ENCODE measurements at regions not wholly inside any gene's neighbourhood (a gene's known extent, or its start where the extent isn't known, plus 50 kb on each side); places are given as distances from the start of the nearest gene placed in this dataset.

DNA sequence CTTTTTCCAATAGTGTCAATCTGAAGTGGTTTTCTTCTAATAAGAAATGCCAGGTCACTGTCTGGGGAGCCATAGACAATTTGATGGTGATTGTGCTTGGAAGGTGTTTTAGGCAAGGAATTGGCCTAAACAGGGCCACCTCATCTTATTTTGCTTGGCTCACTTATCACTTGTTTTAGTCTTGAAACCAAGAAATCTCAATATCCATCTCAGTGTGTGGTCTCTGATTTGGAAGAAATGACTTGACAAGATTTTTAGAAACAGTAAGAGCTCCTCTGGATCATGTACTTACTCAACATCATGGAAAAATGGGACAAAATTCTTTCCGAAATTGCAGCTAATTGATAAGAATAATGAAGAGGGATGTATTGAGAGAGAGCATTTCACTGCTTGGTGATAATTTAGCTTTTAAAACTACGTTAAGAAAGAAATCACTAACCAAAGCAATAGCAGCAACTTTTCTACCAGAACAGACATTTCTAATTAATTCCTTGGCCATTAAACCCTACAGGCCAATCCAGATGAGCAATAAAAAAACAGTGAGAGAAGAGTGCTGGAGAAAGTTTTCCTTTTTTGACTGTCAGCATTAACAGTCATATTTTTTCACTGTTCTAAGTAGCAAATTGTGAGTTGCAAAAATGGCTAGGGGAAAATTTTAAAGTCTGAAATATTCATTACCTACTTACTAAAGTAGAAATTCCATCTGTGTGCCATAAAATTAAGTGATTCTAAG lies 157.3 kb downstream of the AEBP2 start (continued):
- TF ChIP-seq SLC30A9 (CRISPR knock-in tag; IDR thresholded peaks at IDR 0.05) = no peak
- TF ChIP-seq CCAR2 (IDR thresholded peaks at IDR 0.05; ENCODE audit: low read depth, low read length) = no peak
- TF ChIP-seq, protein P1, sequence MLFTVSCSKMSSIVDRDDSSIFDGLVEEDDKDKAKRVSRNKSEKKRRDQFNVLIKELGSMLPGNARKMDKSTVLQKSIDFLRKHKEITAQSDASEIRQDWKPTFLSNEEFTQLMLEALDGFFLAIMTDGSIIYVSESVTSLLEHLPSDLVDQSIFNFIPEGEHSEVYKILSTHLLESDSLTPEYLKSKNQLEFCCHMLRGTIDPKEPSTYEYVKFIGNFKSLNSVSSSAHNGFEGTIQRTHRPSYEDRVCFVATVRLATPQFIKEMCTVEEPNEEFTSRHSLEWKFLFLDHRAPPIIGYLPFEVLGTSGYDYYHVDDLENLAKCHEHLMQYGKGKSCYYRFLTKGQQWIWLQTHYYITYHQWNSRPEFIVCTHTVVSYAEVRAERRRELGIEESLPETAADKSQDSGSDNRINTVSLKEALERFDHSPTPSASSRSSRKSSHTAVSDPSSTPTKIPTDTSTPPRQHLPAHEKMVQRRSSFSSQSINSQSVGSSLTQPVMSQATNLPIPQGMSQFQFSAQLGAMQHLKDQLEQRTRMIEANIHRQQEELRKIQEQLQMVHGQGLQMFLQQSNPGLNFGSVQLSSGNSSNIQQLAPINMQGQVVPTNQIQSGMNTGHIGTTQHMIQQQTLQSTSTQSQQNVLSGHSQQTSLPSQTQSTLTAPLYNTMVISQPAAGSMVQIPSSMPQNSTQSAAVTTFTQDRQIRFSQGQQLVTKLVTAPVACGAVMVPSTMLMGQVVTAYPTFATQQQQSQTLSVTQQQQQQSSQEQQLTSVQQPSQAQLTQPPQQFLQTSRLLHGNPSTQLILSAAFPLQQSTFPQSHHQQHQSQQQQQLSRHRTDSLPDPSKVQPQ (CRISPR knock-in tag; IDR thresholded peaks at IDR 0.05; ENCODE audit: borderline replicate concordance) = no peak
- TF ChIP-seq SRSF3 (IDR thresholded peaks at IDR 0.05; ENCODE audit: insufficient read depth, low read length) = no peak
- TF ChIP-seq SRSF9 (IDR thresholded peaks at IDR 0.05; ENCODE audit: borderline replicate concordance, low read depth, low read length) = no peak

DNA sequence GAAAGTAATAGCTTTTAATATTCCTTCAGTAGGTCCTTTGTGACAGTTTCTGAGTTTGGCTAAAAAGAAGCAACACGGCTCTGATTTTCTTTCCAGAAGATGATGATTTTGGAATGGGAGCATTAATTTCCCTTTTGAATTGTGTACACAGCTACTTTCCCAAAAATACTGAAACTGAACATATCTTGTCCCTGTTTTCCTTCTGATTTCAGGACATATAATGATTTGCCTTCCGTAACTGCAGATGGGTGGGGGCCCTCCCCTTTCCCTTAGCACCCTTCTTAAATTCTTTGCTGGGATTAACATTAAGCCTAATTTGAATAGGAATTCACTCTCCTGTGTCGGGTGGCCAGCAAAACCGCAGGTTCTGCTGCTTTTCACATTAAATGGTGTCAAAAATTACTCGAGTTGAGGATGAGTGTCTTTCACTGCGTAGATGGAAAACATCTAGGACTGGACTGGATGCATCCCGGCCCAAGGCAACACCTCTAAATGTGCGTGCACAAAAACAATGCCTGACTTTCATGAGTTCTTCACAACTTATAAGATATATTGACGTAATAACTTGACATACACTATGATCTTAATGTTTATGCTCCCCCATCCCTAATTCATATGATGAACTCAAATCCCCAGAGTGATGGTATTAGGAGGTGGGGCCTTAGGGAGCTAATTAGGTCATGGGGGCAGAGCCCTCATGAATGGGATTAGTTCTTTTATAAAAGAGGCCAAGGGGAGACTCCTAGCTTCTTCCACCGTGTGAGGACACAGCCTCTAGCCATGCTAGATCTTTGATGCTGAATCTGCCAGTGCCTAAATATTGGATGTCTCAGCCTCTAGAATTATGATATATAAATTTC lies 158.1 kb downstream of the AEBP2 start:
- BruUV-seq (replicated peaks) = no TSS peak
- intact Hi-C loops (cut with micrococcal nuclease) (no loop called here), in situ Hi-C loops (cut with MboI) (no loop called here)
- 0% methylated on average over 8 of the region's 10 CpGs for WGBS (ENCODE audit: insufficient coverage, low coverage, missing lambda C conversion rate)
- POLR2A ChIA-PET = no interaction called here
- Histone ChIP-seq H3K4me2 (ENCODE audit: insufficient read depth, low read length) (no peak overlapping the region), H3K9ac (ENCODE audit: insufficient read depth in 1 of 2, low read depth in 2 of 2, low read length in 2 of 2) (no peak overlapping the region), H3K27me3 (ENCODE audit: control insufficient read depth in 2 of 2, insufficient read depth in 2 of 2, low read length in 2 of 2) (no peaks in the 10 kb centered on the region), H3K27ac (ENCODE audit: extremely low read depth, low read depth, low read length) (no peak overlapping the region), H3K36me3 (ENCODE audit: control insufficient read depth, insufficient read depth, low read length) (no peaks in the 10 kb centered on the region), H3K4me1 (replicated peaks in 1 of 2; ENCODE audit: control insufficient read depth in 2 of 2, insufficient read depth in 2 of 2, low read length in 2 of 2) (no peaks in the 10 kb centered on the region), H2AFZ (ENCODE audit: low read depth, low read length) (no peak overlapping the region), H3K9me3 (replicated peaks; ENCODE audit: control insufficient read depth, insufficient read depth, low read depth, low read length) (no peaks in the 10 kb centered on the region), H3K4me3 (no peak overlapping the region), H3K79me2 (ENCODE audit: control insufficient read depth, insufficient read depth, low read length) (no peaks in the 10 kb centered on the region), H4K20me1 (replicated peaks; ENCODE audit: control insufficient read depth, insufficient read depth, low read length) (no peaks in the 10 kb centered on the region), H3K9me1 (ENCODE audit: control insufficient read depth, insufficient read depth, low read length) (no peaks in the 10 kb centered on the region)
- no peak for FAIRE-seq
- no peak for ATAC-seq
- CTCF ChIA-PET (ENCODE audit: low intra/inter-chr PET ratio) = no interaction called here
- DNase-seq (ENCODE audit: extremely low read depth in 1 of 4, low spot score in 3 of 4) = no peak
- TF ChIP-seq ZNF184 (CRISPR knock-in tag; IDR thresholded peaks at IDR 0.05) = no peak
- TF ChIP-seq, protein P2, sequence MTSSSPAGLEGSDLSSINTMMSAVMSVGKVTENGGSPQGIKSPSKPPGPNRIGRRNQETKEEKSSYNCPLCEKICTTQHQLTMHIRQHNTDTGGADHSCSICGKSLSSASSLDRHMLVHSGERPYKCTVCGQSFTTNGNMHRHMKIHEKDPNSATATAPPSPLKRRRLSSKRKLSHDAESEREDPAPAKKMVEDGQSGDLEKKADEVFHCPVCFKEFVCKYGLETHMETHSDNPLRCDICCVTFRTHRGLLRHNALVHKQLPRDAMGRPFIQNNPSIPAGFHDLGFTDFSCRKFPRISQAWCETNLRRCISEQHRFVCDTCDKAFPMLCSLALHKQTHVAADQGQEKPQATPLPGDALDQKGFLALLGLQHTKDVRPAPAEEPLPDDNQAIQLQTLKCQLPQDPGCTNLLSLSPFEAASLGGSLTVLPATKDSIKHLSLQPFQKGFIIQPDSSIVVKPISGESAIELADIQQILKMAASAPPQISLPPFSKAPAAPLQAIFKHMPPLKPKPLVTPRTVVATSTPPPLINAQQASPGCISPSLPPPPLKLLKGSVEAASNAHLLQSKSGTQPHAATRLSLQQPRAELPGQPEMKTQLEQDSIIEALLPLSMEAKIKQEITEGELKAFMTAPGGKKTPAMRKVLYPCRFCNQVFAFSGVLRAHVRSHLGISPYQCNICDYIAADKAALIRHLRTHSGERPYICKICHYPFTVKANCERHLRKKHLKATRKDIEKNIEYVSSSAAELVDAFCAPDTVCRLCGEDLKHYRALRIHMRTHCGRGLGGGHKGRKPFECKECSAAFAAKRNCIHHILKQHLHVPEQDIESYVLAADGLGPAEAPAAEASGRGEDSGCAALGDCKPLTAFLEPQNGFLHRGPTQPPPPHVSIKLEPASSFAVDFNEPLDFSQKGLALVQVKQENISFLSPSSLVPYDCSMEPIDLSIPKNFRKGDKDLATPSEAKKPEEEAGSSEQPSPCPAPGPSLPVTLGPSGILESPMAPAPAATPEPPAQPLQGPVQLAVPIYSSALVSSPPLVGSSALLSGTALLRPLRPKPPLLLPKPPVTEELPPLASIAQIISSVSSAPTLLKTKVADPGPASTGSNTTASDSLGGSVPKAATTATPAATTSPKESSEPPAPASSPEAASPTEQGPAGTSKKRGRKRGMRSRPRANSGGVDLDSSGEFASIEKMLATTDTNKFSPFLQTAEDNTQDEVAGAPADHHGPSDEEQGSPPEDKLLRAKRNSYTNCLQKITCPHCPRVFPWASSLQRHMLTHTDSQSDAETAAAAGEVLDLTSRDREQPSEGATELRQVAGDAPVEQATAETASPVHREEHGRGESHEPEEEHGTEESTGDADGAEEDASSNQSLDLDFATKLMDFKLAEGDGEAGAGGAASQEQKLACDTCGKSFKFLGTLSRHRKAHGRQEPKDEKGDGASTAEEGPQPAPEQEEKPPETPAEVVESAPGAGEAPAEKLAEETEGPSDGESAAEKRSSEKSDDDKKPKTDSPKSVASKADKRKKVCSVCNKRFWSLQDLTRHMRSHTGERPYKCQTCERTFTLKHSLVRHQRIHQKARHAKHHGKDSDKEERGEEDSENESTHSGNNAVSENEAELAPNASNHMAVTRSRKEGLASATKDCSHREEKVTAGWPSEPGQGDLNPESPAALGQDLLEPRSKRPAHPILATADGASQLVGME (CRISPR knock-in tag; IDR thresholded peaks at IDR 0.05) = no peak
- TF ChIP-seq FOXA1 (IDR thresholded peaks at IDR 0.05; ENCODE audit: borderline replicate concordance) = no peak
- no peak for TF ChIP-seq YY1 (IDR thresholded peaks at IDR 0.05; ENCODE audit: borderline replicate concordance in 1 of 3, control insufficient read depth in 1 of 3, extremely low read depth in 1 of 3, insufficient read depth in 3 of 3, insufficient read length in 1 of 3, insufficient replicate concordance in 2 of 3, low read depth in 1 of 3, low read length in 2 of 3)

Measured in K562 (cell line).